WTC11 (cell line): ENCODE measurements at regions not wholly inside any gene's neighbourhood (a gene's known extent, or its start where the extent isn't known, plus 50 kb on each side); places are given as distances from the start of the nearest gene placed in this dataset.

Source experiments
- ATAC-seq: fragments of 200-7000 bp; cut with Tn5 transposase; 2 replicates; pipeline ENCODE4 v1.10.0; 2021; ENCODE audit warnings: mild to moderate bottlenecking, moderate library complexity
- CTCF ChIA-PET: fragments of 300-600 bp; sonication (Branson Sonifier 250); formaldehyde crosslinking; loops from one replicate; lab custom pipeline; 2021; ENCODE audit warnings: antibody characterized with exemption; lab: Charles Lee
- POLR2A ChIA-PET: fragments of 350-600 bp; sonication (Branson Sonifier 250); formaldehyde crosslinking; loops from one replicate; lab custom pipeline; 2021; ENCODE audit warnings: antibody characterized with exemption; lab: Charles Lee
- DNase-seq: peaks from one replicate; pipeline ENCODE4 v3.0.0; 2021; ENCODE audit warnings: low spot score
- H3K27ac Mint-ChIP-seq: 2 replicates; pipeline ENCODE4 v1.8.0; 2021; ENCODE audit warnings: mixed read lengths
- H3K27me3 Mint-ChIP-seq: 2 replicates; pipeline ENCODE4 v1.8.0; 2021; ENCODE audit warnings: low read depth, mild to moderate bottlenecking, moderate library complexity, mixed read lengths
- H3K36me3 Mint-ChIP-seq: 2 replicates; pipeline ENCODE4 v1.8.0; 2021; ENCODE audit warnings: mixed read lengths
- H3K4me1 Mint-ChIP-seq: 2 replicates; pipeline ENCODE4 v1.8.0; 2022; ENCODE audit warnings: mixed read lengths
- H3K4me3 Mint-ChIP-seq: 2 replicates; pipeline ENCODE4 v1.8.0; 2021; ENCODE audit warnings: mild to moderate bottlenecking, moderate library complexity, mixed read lengths
- H3K9me3 Mint-ChIP-seq: 2 replicates; pipeline ENCODE4 v1.8.0; 2021; ENCODE audit warnings: mixed read lengths
- ATF6 ChIP-seq: sonication (generic); formaldehyde crosslinking; IDR thresholded peaks from 2 replicates; pipeline ENCODE4 v1.8.1; 2023; ENCODE audit warnings: mild to moderate bottlenecking, missing genetic modification reagents
- CREM ChIP-seq: sonication (generic); formaldehyde crosslinking; IDR thresholded peaks from 2 replicates; pipeline ENCODE4 v1.8.1; 2022; ENCODE audit warnings: mild to moderate bottlenecking, missing genetic modification reagents, moderate library complexity
- EMX1 ChIP-seq: fragments of 250-450 bp; sonication (Bioruptor Pico); IDR thresholded peaks from 2 replicates; pipeline ENCODE4 v1.8.0; 2021; ENCODE audit warnings: mild to moderate bottlenecking
- ERG ChIP-seq: fragments of 250-450 bp; sonication (Bioruptor Pico); IDR thresholded peaks from 2 replicates; pipeline ENCODE4 v1.8.0; 2021; ENCODE audit warnings: mild to moderate bottlenecking
- ETV6 ChIP-seq: sonication (generic); formaldehyde crosslinking; IDR thresholded peaks from 2 replicates; pipeline ENCODE4 v1.8.1; 2022; ENCODE audit warnings: mild to moderate bottlenecking, missing genetic modification reagents
- FOXJ3 ChIP-seq: sonication (generic); formaldehyde crosslinking; IDR thresholded peaks from 2 replicates; pipeline ENCODE4 v1.9.0; 2021; ENCODE audit warnings: missing genetic modification reagents, mild to moderate bottlenecking, borderline replicate concordance
- FOXK1 ChIP-seq: sonication (generic); formaldehyde crosslinking; IDR thresholded peaks from 2 replicates; pipeline ENCODE4 v1.8.0; 2022; ENCODE audit warnings: mild to moderate bottlenecking, moderate library complexity, missing genetic modification reagents
- FOXP1 ChIP-seq: sonication (generic); formaldehyde crosslinking; IDR thresholded peaks from 2 replicates; pipeline ENCODE4 v1.8.0; 2022; ENCODE audit warnings: missing genetic modification reagents, mild to moderate bottlenecking, moderate library complexity, borderline replicate concordance
- GABPB1 ChIP-seq: sonication (generic); formaldehyde crosslinking; IDR thresholded peaks from 2 replicates; pipeline ENCODE4 v1.8.1; 2023; ENCODE audit warnings: mild to moderate bottlenecking, missing genetic modification reagents
- GTF2I ChIP-seq: fragments of 250-450 bp; sonication (Bioruptor Pico); conservative IDR thresholded peaks from 2 replicates; pipeline ENCODE4 v1.4.0; 2021; ENCODE audit warnings: mild to moderate bottlenecking
- HMGA2 ChIP-seq: fragments of 250-450 bp; sonication (Bioruptor Pico); IDR thresholded peaks from 2 replicates; pipeline ENCODE4 v1.4.0; 2021; ENCODE audit warnings: mild to moderate bottlenecking, moderate library complexity
- IRF2 ChIP-seq: sonication (generic); formaldehyde crosslinking; IDR thresholded peaks from 2 replicates; pipeline ENCODE4 v1.8.0; 2022; ENCODE audit warnings: low read depth, missing genetic modification reagents, borderline replicate concordance
- JUN ChIP-seq: sonication (generic); formaldehyde crosslinking; IDR thresholded peaks from 2 replicates; pipeline ENCODE4 v1.8.0; 2023; ENCODE audit warnings: mild to moderate bottlenecking, missing genetic modification reagents
- MLX ChIP-seq: sonication (generic); formaldehyde crosslinking; IDR thresholded peaks from 2 replicates; pipeline ENCODE4 v1.8.1; 2023; ENCODE audit warnings: mild to moderate bottlenecking, missing genetic modification reagents, moderate library complexity
- NFATC4 ChIP-seq: fragments of 250-450 bp; sonication (Bioruptor Pico); IDR thresholded peaks from 2 replicates; pipeline ENCODE4 v1.9.0; 2021; ENCODE audit warnings: mild to moderate bottlenecking
- NR3C1 ChIP-seq: sonication (generic); formaldehyde crosslinking; conservative IDR thresholded peaks from 2 replicates; pipeline ENCODE4 v1.8.1; 2023; ENCODE audit warnings: low read depth, mild to moderate bottlenecking, missing genetic modification reagents
- OVOL2 ChIP-seq: fragments of 250-450 bp; sonication (Bioruptor Pico); IDR thresholded peaks from 2 replicates; pipeline ENCODE4 v1.9.0; 2021; ENCODE audit warnings: mild to moderate bottlenecking, borderline replicate concordance
- PRDM15 ChIP-seq: sonication (generic); formaldehyde crosslinking; IDR thresholded peaks from 2 replicates; pipeline ENCODE4 v1.8.0; 2022; ENCODE audit warnings: missing genetic modification reagents
- SMAD4 ChIP-seq: sonication (generic); formaldehyde crosslinking; IDR thresholded peaks from 2 replicates; pipeline ENCODE4 v1.8.0; 2022; ENCODE audit warnings: mild to moderate bottlenecking, missing genetic modification reagents
- SOX15 ChIP-seq: fragments of 250-450 bp; sonication (Bioruptor Pico); IDR thresholded peaks from 2 replicates; pipeline ENCODE4 v1.9.0; 2021; ENCODE audit warnings: mild to moderate bottlenecking
- TEAD4 ChIP-seq: sonication (generic); formaldehyde crosslinking; IDR thresholded peaks from 2 replicates; pipeline ENCODE4 v1.8.0; 2022; ENCODE audit warnings: mild to moderate bottlenecking, missing genetic modification reagents
- ZNF396 ChIP-seq: fragments of 250-450 bp; sonication (Bioruptor Pico); IDR thresholded peaks from 2 replicates; pipeline ENCODE4 v1.8.0; 2021; ENCODE audit warnings: mild to moderate bottlenecking, moderate library complexity, borderline replicate concordance
- ZNF423 ChIP-seq: fragments of 250-450 bp; sonication (Bioruptor Pico); IDR thresholded peaks from 2 replicates; pipeline ENCODE4 v2.1.2; 2022; ENCODE audit warnings: mild to moderate bottlenecking, moderate library complexity

- TF ChIP-seq IRF2 (CRISPR knock-in tag): no peak
- TF ChIP-seq SMAD4 (CRISPR knock-in tag): no peak
- TF ChIP-seq CREM (CRISPR knock-in tag): no peak
- TF ChIP-seq NR3C1 (CRISPR knock-in tag): no peak
- no peak for TF ChIP-seq ETV6 (CRISPR knock-in tag)
- no peak for TF ChIP-seq JUN (CRISPR knock-in tag)
- TF ChIP-seq EMX1 (CRISPR knock-in tag): no peak
- no peak for TF ChIP-seq TEAD4 (CRISPR knock-in tag)
- TF ChIP-seq GTF2I (CRISPR knock-in tag): no peak
- TF ChIP-seq GABPB1 (CRISPR knock-in tag): no peak
- TF ChIP-seq MLX (CRISPR knock-in tag): no peak
- TF ChIP-seq HMGA2 (CRISPR knock-in tag): no peak
- no peak for TF ChIP-seq OVOL2 (CRISPR knock-in tag)
- Mint-ChIP-seq H3K27ac (no peak overlapping the region), H3K4me1 (peaks cover 26% of the 10 kb centered on the region), H3K36me3 (peaks cover 39% of the 10 kb centered on the region), H3K4me3 (no peak overlapping the region), H3K9me3 (peaks cover 70% of the 10 kb centered on the region), H3K27me3 (peaks cover 3% of the 10 kb centered on the region; the same call in 1 of the 2 replicates)
- POLR2A ChIA-PET: no interaction called here
- DNase-seq (no peak), ATAC-seq (no peak)
- CTCF ChIA-PET: no interaction called here
Measured at GRCh38 chr17:53740312-53740711, 82.4 kb upstream of the KIF2B start.

GRCh38 chr17:53736516-53737240 is 86.0 kb upstream of the KIF2B start:
- H3K9me3 Mint-ChIP-seq: peaks cover 64% of the 10 kb centered on the region
- ATAC-seq (no peak), DNase-seq (no peak)
- TF ChIP-seq FOXP1 (CRISPR knock-in tag): no peak
- TF ChIP-seq NFATC4: no peak
- TF ChIP-seq HMGA2 (CRISPR knock-in tag): no peak
- no peak for TF ChIP-seq NR3C1 (CRISPR knock-in tag)
- no peak for TF ChIP-seq CREM (CRISPR knock-in tag)
- no peak for TF ChIP-seq ZNF423 (CRISPR knock-in tag)
- no peak for TF ChIP-seq PRDM15 (CRISPR knock-in tag)
- TF ChIP-seq ATF6 (CRISPR knock-in tag): no peak
- no peak for TF ChIP-seq ZNF396 (CRISPR knock-in tag)
- no peak for TF ChIP-seq MLX (CRISPR knock-in tag)
- no peak for TF ChIP-seq FOXJ3
- TF ChIP-seq SOX15 (CRISPR knock-in tag): no peak
- no peak for TF ChIP-seq OVOL2 (CRISPR knock-in tag)
- no peak for TF ChIP-seq ERG (CRISPR knock-in tag)
- TF ChIP-seq FOXK1: no peak
- no peak for TF ChIP-seq JUN (CRISPR knock-in tag)
- H3K4me3 Mint-ChIP-seq: no peak overlapping the region
- H3K27me3 Mint-ChIP-seq: peaks cover 3% of the 10 kb centered on the region; the same call in 1 of the 2 replicates
- no peak overlapping the region; the same call in 1 of the 2 replicates for H3K27ac Mint-ChIP-seq
- peaks cover 24% of the 10 kb centered on the region for H3K4me1 Mint-ChIP-seq
- peaks cover 26% of the 10 kb centered on the region for H3K36me3 Mint-ChIP-seq
- POLR2A ChIA-PET: interaction anchor here (0.6 kb wide), 1 partner anchor 16 kb away, joined by 6 read pairs; no protein-coding TSS in a partner anchor
- CTCF ChIA-PET: no interaction called here
